ENCODE measurements at regions not wholly inside any gene's neighbourhood (a gene's known extent, or its start where the extent isn't known, plus 50 kb on each side); places are given as distances from the start of the nearest gene placed in this dataset.
"Not testable (repeated sequence)": the region's sequence is repeated elsewhere in the genome, so short reads cannot be mapped to it uniquely, and the experiment has no call there.

GRCh38 chr6:74946961-74947360 lies 258.9 kb downstream of the COL12A1 start:
- DNase-seq, result no peak

GRCh38 chr6:74942130-74942529 lies 263.7 kb downstream of the COL12A1 start:
- no peak for DNase-seq

- no peak for DNase-seq
Observed at GRCh38 chr6:74941424-74941823, 264.4 kb downstream of the COL12A1 start.

- DNase-seq, result no peak
Observed at GRCh38 chr6:74939721-74940620, 265.9 kb downstream of the COL12A1 start.

GRCh38 chr6:74939151-74939708 lies 266.6 kb downstream of the COL12A1 start:
- no peak for DNase-seq

- DNase-seq, result no peak
Observed at GRCh38 chr6:74937936-74938335, 267.9 kb downstream of the COL12A1 start.

- no peak for DNase-seq
Observed at GRCh38 chr6:74936886-74937285, 269.0 kb downstream of the COL12A1 start.

GRCh38 chr6:74932232-74932888 lies 273.5 kb downstream of the COL12A1 start:
- no peak for DNase-seq

GRCh38 chr6:74931558-74931957 lies 274.3 kb downstream of the COL12A1 start:
- no peak for DNase-seq

GRCh38 chr6:74928203-74928602 lies 277.6 kb downstream of the COL12A1 start:
- no peak for DNase-seq

- DNase-seq, result no peak
Observed at GRCh38 chr6:74927299-74927698, 278.6 kb downstream of the COL12A1 start.

GRCh38 chr6:74925683-74926082 lies 280.2 kb downstream of the COL12A1 start:
- DNase-seq, result no peak

- DNase-seq, result no peak
Observed at GRCh38 chr6:74914888-74915287, 291.0 kb downstream of the COL12A1 start.

GRCh38 chr6:74912234-74912633 lies 293.6 kb downstream of the COL12A1 start:
- no peak for DNase-seq

- no peak for DNase-seq
Observed at GRCh38 chr6:74902846-74903245, 303.0 kb downstream of the COL12A1 start.

GRCh38 chr6:74902089-74902488 lies 303.8 kb downstream of the COL12A1 start:
- DNase-seq, result no peak

- DNase-seq, result no peak
Observed at GRCh38 chr6:74901576-74901975, 304.3 kb downstream of the COL12A1 start.

- no peak for DNase-seq
Observed at GRCh38 chr6:74899416-74899815, 306.4 kb downstream of the COL12A1 start.

GRCh38 chr6:74892091-74892490 lies 313.8 kb downstream of the COL12A1 start:
- DNase-seq, result no peak

GRCh38 chr6:74891349-74891831 lies 314.5 kb downstream of the COL12A1 start:
- no peak for DNase-seq

GRCh38 chr6:74889635-74890034 lies 316.2 kb downstream of the COL12A1 start:
- no peak for DNase-seq

GRCh38 chr6:74888741-74889140 lies 317.1 kb downstream of the COL12A1 start:
- DNase-seq, result not testable (repeated sequence)

GRCh38 chr6:74879976-74880375 lies 325.9 kb downstream of the COL12A1 start:
- DNase-seq, result no peak

GRCh38 chr6:74879234-74879633 lies 326.6 kb downstream of the COL12A1 start:
- no peak for DNase-seq
